ENCODE measurements at regions not wholly inside any gene's neighbourhood (a gene's known extent, or its start where the extent isn't known, plus 50 kb on each side); places are given as distances from the start of the nearest gene placed in this dataset.

- no peak for DNase-seq
Observed at GRCh38 chr1:79396901-79397300, 390.4 kb upstream of the ADGRL4 start.

GRCh38 chr1:79388694-79389361 lies 382.3 kb upstream of the ADGRL4 start:
- no peak for DNase-seq

GRCh38 chr1:79386730-79387129 lies 380.2 kb upstream of the ADGRL4 start:
- DNase-seq, result no peak

GRCh38 chr1:79380078-79380477 lies 373.5 kb upstream of the ADGRL4 start:
- DNase-seq, result no peak

- no peak for DNase-seq
Observed at GRCh38 chr1:79376106-79376505, 369.6 kb upstream of the ADGRL4 start.

- no peak for DNase-seq
Observed at GRCh38 chr1:79375352-79375751, 368.8 kb upstream of the ADGRL4 start.

- DNase-seq, result no peak
Observed at GRCh38 chr1:79374397-79374796, 367.9 kb upstream of the ADGRL4 start.

GRCh38 chr1:79373481-79374125 lies 367.1 kb upstream of the ADGRL4 start:
- no peak for DNase-seq

GRCh38 chr1:79371802-79372201 lies 365.3 kb upstream of the ADGRL4 start:
- no peak for DNase-seq

GRCh38 chr1:79369091-79369490 lies 362.6 kb upstream of the ADGRL4 start:
- DNase-seq, result no peak

- no peak for DNase-seq
Observed at GRCh38 chr1:79364896-79365295, 358.4 kb upstream of the ADGRL4 start.

- no peak for DNase-seq
Observed at GRCh38 chr1:79363430-79363829, 356.9 kb upstream of the ADGRL4 start.

GRCh38 chr1:79362470-79362869 lies 355.9 kb upstream of the ADGRL4 start:
- no peak for DNase-seq

- no peak for DNase-seq
Observed at GRCh38 chr1:79355090-79355489, 348.6 kb upstream of the ADGRL4 start.

GRCh38 chr1:79353224-79353623 lies 346.7 kb upstream of the ADGRL4 start:
- DNase-seq, result peak; percentile 1 to 12

GRCh38 chr1:79326875-79327274 lies 320.3 kb upstream of the ADGRL4 start:
- no peak for DNase-seq

- DNase-seq, result no peak
Observed at GRCh38 chr1:79325705-79326104, 319.2 kb upstream of the ADGRL4 start.

GRCh38 chr1:79325126-79325525 lies 318.6 kb upstream of the ADGRL4 start:
- no peak for DNase-seq

- DNase-seq, result no peak
Observed at GRCh38 chr1:79323239-79324025, 316.9 kb upstream of the ADGRL4 start.

GRCh38 chr1:79322511-79323027 lies 316.0 kb upstream of the ADGRL4 start:
- DNase-seq, result no peak

- no peak for DNase-seq
Observed at GRCh38 chr1:79312438-79312837, 305.9 kb upstream of the ADGRL4 start.

- peak in 1 of 2 experiments; percentile 21 for DNase-seq
Observed at GRCh38 chr1:79310609-79311008, 304.1 kb upstream of the ADGRL4 start.

- DNase-seq, result no peak
Observed at GRCh38 chr1:79304131-79304530, 297.6 kb upstream of the ADGRL4 start.

- DNase-seq, result no peak
Observed at GRCh38 chr1:79303040-79303439, 296.5 kb upstream of the ADGRL4 start.

Data from NCI-H524 (cell line).